Tibial nerve (tissue), 4 donors: ENCODE measurements at regions not wholly inside any gene's neighbourhood (a gene's known extent, or its start where the extent isn't known, plus 50 kb on each side); places are given as distances from the start of the nearest gene placed in this dataset.

Experiments
- CTCF ChIP-seq, 5 experiments: fragments of 200-600 bp in 3 of 5; fragments of 450-650 bp in 2 of 5; sonication (generic) in 3 of 5; IDR thresholded peaks; one replicate each; pipeline ENCODE4 v1.5.1; 2016 to 2019; ENCODE audit warnings: antibody characterized with exemption in 5 of 5, mild to moderate bottlenecking in 3 of 5, moderate library complexity in 2 of 5
- EP300 ChIP-seq, 2 donors: sonication (generic); formaldehyde crosslinking; IDR thresholded peaks; one replicate each; pipeline ENCODE4 v1.6.1; 2017; ENCODE audit warnings: antibody characterized with exemption in 2 of 2, mild to moderate bottlenecking in 1 of 2
- POLR2A ChIP-seq, 2 donors: fragments of 450-650 bp; IDR thresholded peaks; one replicate each; pipeline ENCODE4 v1.6.1; 2017; ENCODE audit warnings: antibody characterized with exemption in 2 of 2, mild to moderate bottlenecking in 2 of 2, moderate library complexity in 2 of 2

- TF ChIP-seq CTCF (IDR thresholded peaks at IDR 0.05) (no peak), EP300 (IDR thresholded peaks at IDR 0.05) (no peak), POLR2A (IDR thresholded peaks at IDR 0.05) (no peak)
Observed at GRCh38 chr13:82058364-82058763, 1717.4 kb upstream of the SPRY2 start.
